ENCODE measurements at regions not wholly inside any gene's neighbourhood (a gene's known extent, or its start where the extent isn't known, plus 50 kb on each side); places are given as distances from the start of the nearest gene placed in this dataset.

DNA sequence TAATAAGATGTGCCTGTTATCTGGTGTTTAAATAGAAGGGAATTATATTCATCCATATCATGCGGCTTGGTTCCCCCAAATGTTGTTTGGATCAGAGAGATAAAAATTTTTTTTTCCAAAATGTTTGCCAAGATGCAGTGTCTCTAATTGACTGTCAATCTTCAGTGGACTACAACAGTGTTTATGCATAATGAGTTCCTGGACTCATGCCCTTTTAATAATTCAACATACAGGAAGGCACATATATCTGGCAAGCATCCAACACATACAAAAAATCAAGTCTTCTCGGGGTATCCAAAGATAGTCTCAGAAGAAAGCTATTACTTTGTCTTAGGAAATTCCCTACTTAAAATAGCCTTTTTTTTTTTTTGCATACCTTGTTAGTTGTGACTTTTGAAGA lies 1534.7 kb downstream of the EFNA5 start:
- Histone ChIP-seq H4K20me1 (ENCODE audit: insufficient read depth, poor library complexity, severe bottlenecking) (no peaks in the 10 kb centered on the region), H3K4me1 (ENCODE audit: insufficient read depth) (no peaks in the 10 kb centered on the region), H3K4me3 (no peak overlapping the region), H2AFZ (no peak overlapping the region), H3K9me2 (replicated peaks; ENCODE audit: insufficient read depth) (no peaks in the 10 kb centered on the region), H3K4me2 (no peak overlapping the region), H3K27me3 (no peaks in the 10 kb centered on the region), H3K9me3 (ENCODE audit: low read depth) (no peaks in the 10 kb centered on the region), H3K79me2 (no peaks in the 10 kb centered on the region), H3K36me3 (replicated peaks; ENCODE audit: insufficient read depth, low read depth) (no peaks in the 10 kb centered on the region), H3K27ac (no peak overlapping the region)
- WGBS (ENCODE audit: low lambda C conversion rate, missing lambda C conversion rate), result 71% methylated on average over 2 of the region's 2 CpGs
- no peak for TF ChIP-seq EZH2phosphoT487 (IDR thresholded peaks at IDR 0.05; ENCODE audit: low read depth, severe bottlenecking, unreplicated experiment)
- no peak for TF ChIP-seq CTCF (IDR thresholded peaks at IDR 0.05; ENCODE audit: poor library complexity)
- no peak for TF ChIP-seq EZH2 (IDR thresholded peaks at IDR 0.05; ENCODE audit: borderline replicate concordance)
- DNase-seq (ENCODE audit: low spot score), result no peak

DNA sequence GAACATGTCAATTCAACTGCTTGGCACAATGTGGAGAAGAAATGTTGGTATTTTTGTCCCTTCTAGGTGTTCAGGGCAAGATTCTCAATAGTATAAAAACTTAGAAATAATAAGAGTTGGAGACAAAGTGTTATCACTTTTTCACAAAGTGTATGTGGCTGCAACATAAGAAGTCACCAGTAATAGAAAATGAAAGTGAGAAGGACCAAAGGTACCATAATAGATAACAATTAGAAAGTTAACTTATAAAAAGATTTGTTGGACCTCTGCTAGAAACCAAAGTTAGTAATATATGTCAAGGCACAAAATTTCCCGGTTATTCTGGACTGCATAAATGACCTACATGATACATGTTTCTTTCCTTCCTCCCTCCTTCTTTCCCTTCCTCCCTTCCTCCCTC lies 1535.3 kb downstream of the EFNA5 start:
- H3K9me2 ChIP-seq (replicated peaks; ENCODE audit: insufficient read depth), result no peaks in the 10 kb centered on the region
- H3K4me2 ChIP-seq, result no peak overlapping the region
- no peak overlapping the region for H3K4me3 ChIP-seq
- H3K27ac ChIP-seq, result no peak overlapping the region
- H4K20me1 ChIP-seq (ENCODE audit: insufficient read depth, poor library complexity, severe bottlenecking), result no peaks in the 10 kb centered on the region
- no peaks in the 10 kb centered on the region for H3K79me2 ChIP-seq
- DNase-seq (ENCODE audit: low spot score), result no peak
- no peaks in the 10 kb centered on the region for H3K4me1 ChIP-seq (ENCODE audit: insufficient read depth)
- H3K27me3 ChIP-seq, result no peaks in the 10 kb centered on the region
- WGBS (ENCODE audit: low lambda C conversion rate, missing lambda C conversion rate), result 100% methylated on average over 1 of the region's 1 CpG
- TF ChIP-seq CTCF (IDR thresholded peaks at IDR 0.05; ENCODE audit: poor library complexity) (no peak), EZH2 (IDR thresholded peaks at IDR 0.05; ENCODE audit: borderline replicate concordance) (no peak), EZH2phosphoT487 (IDR thresholded peaks at IDR 0.05; ENCODE audit: low read depth, severe bottlenecking, unreplicated experiment) (no peak)
- no peaks in the 10 kb centered on the region for H3K36me3 ChIP-seq (replicated peaks; ENCODE audit: insufficient read depth, low read depth)
- H3K9me3 ChIP-seq (ENCODE audit: low read depth), result no peaks in the 10 kb centered on the region
- H2AFZ ChIP-seq, result no peak overlapping the region

DNA sequence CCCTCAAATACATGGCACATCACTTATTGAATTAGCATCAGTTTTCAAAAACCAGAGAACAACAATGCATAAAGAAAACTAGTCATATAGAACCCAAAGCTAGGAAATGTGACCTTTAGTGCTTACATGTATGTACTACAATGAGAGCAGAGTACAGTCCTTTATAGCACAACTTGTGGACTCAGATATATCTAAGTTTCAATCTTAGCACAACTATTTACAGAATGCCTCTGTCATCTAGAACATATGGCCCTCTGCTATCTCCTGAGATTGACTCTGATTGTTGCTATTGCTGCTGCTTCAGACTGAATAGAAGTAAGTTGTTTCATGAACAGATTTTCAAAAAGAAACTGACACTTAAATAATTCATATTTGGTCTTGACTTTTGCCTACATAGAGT lies 1536.2 kb downstream of the EFNA5 start:
- Histone ChIP-seq H3K9me2 (replicated peaks; ENCODE audit: insufficient read depth) (no peaks in the 10 kb centered on the region), H3K36me3 (replicated peaks; ENCODE audit: insufficient read depth, low read depth) (no peaks in the 10 kb centered on the region), H3K27me3 (no peaks in the 10 kb centered on the region), H3K79me2 (no peaks in the 10 kb centered on the region), H3K4me1 (ENCODE audit: insufficient read depth) (no peaks in the 10 kb centered on the region), H3K4me3 (no peak overlapping the region), H3K27ac (no peak overlapping the region), H3K9me3 (ENCODE audit: low read depth) (no peaks in the 10 kb centered on the region), H3K4me2 (no peak overlapping the region), H4K20me1 (ENCODE audit: insufficient read depth, poor library complexity, severe bottlenecking) (no peaks in the 10 kb centered on the region), H2AFZ (no peak overlapping the region)
- no peak for TF ChIP-seq EZH2 (IDR thresholded peaks at IDR 0.05; ENCODE audit: borderline replicate concordance)
- TF ChIP-seq CTCF (IDR thresholded peaks at IDR 0.05; ENCODE audit: poor library complexity), result no peak
- no peak for TF ChIP-seq EZH2phosphoT487 (IDR thresholded peaks at IDR 0.05; ENCODE audit: low read depth, severe bottlenecking, unreplicated experiment)
- no peak for DNase-seq (ENCODE audit: low spot score)

GRCh38 chr5:106127985-106128384 lies 1542.8 kb downstream of the EFNA5 start:
- H3K36me3 ChIP-seq (replicated peaks; ENCODE audit: insufficient read depth, low read depth), result no peaks in the 10 kb centered on the region
- H3K4me2 ChIP-seq, result no peak overlapping the region
- H2AFZ ChIP-seq, result peak overlapping the region; percentile 10
- peak overlapping the region; percentile 56 for H3K27ac ChIP-seq
- no peaks in the 10 kb centered on the region for H3K9me2 ChIP-seq (replicated peaks; ENCODE audit: insufficient read depth)
- no peak overlapping the region for H3K4me3 ChIP-seq
- no peaks in the 10 kb centered on the region for H3K79me2 ChIP-seq
- no peaks in the 10 kb centered on the region for H3K27me3 ChIP-seq
- TF ChIP-seq EZH2phosphoT487 (IDR thresholded peaks at IDR 0.05; ENCODE audit: low read depth, severe bottlenecking, unreplicated experiment), result no peak
- no peak for TF ChIP-seq CTCF (IDR thresholded peaks at IDR 0.05; ENCODE audit: poor library complexity)
- TF ChIP-seq EZH2 (IDR thresholded peaks at IDR 0.05; ENCODE audit: borderline replicate concordance), result no peak
- H3K4me1 ChIP-seq (ENCODE audit: insufficient read depth), result no peaks in the 10 kb centered on the region
- no peak for DNase-seq (ENCODE audit: low spot score)
- H3K9me3 ChIP-seq (ENCODE audit: low read depth), result no peaks in the 10 kb centered on the region
- no peaks in the 10 kb centered on the region for H4K20me1 ChIP-seq (ENCODE audit: insufficient read depth, poor library complexity, severe bottlenecking)
- WGBS (ENCODE audit: low lambda C conversion rate, missing lambda C conversion rate), result 96% methylated on average over 2 of the region's 2 CpGs
